ENCODE measurements at regions not wholly inside any gene's neighbourhood (a gene's known extent, or its start where the extent isn't known, plus 50 kb on each side); places are given as distances from the start of the nearest gene placed in this dataset.
"Not testable (repeated sequence)": the region's sequence is repeated elsewhere in the genome, so short reads cannot be mapped to it uniquely, and the experiment has no call there.

DNA sequence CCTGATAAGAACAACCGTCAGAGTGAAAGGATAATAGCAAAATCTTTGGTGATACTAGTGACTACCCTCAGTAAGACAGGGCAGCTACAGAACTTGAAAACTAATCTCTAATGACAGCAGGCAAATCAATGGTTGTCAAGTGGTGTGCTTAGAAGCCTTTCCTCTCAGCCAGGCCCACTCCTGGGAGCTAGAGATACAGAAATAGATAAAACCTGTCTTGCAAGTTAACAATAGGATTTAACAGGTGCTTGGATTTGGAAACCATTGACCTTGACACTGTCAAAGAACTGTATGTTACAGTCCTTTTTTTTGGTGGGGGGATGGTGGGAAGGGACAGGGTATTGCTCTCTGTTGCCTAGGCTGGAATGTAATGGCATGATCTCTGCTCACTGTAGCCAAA lies 118.6 kb downstream of the BASP1 start:
- no peak overlapping the region for H3K4me3 ChIP-seq (ENCODE audit: low read depth, low read length)
- no peak for TF ChIP-seq MYC (IDR thresholded peaks at IDR 0.05; ENCODE audit: low read depth, low read length)
- TF ChIP-seq, protein P1, sequence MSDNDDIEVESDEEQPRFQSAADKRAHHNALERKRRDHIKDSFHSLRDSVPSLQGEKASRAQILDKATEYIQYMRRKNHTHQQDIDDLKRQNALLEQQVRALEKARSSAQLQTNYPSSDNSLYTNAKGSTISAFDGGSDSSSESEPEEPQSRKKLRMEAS (IDR thresholded peaks at IDR 0.05; ENCODE audit: low read depth, low read length) = no peak
- TF ChIP-seq, protein P2, sequence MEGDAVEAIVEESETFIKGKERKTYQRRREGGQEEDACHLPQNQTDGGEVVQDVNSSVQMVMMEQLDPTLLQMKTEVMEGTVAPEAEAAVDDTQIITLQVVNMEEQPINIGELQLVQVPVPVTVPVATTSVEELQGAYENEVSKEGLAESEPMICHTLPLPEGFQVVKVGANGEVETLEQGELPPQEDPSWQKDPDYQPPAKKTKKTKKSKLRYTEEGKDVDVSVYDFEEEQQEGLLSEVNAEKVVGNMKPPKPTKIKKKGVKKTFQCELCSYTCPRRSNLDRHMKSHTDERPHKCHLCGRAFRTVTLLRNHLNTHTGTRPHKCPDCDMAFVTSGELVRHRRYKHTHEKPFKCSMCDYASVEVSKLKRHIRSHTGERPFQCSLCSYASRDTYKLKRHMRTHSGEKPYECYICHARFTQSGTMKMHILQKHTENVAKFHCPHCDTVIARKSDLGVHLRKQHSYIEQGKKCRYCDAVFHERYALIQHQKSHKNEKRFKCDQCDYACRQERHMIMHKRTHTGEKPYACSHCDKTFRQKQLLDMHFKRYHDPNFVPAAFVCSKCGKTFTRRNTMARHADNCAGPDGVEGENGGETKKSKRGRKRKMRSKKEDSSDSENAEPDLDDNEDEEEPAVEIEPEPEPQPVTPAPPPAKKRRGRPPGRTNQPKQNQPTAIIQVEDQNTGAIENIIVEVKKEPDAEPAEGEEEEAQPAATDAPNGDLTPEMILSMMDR (IDR thresholded peaks at IDR 0.05; ENCODE audit: low read depth, low read length) = no peak
- TF ChIP-seq POLR2A (IDR thresholded peaks at IDR 0.05; ENCODE audit: extremely low read depth, insufficient read length) = no peak
- no peak for DNase-seq (ENCODE audit: low read depth)

DNA sequence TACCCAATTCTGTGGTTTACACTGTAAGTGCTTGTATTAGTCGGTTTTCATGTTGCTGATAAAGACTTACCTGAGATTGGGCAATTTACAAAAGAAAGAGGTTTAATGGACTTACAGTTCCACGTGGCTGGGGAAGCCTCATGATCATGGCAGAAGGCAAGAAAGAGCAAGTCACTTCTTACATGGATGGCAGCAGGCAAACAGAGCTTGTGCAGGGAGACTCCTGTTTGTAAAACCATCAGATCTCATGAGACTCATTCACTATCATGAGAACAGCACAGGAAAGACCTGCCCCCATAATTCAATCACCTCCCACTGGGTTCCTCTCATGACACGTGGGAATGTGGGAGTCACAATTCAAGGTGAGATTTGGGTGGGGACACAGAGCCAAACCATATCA lies 119.3 kb downstream of the BASP1 start:
- H3K4me3 ChIP-seq (ENCODE audit: low read depth, low read length); DNase-seq (ENCODE audit: low read depth): not testable (repeated sequence)

DNA sequence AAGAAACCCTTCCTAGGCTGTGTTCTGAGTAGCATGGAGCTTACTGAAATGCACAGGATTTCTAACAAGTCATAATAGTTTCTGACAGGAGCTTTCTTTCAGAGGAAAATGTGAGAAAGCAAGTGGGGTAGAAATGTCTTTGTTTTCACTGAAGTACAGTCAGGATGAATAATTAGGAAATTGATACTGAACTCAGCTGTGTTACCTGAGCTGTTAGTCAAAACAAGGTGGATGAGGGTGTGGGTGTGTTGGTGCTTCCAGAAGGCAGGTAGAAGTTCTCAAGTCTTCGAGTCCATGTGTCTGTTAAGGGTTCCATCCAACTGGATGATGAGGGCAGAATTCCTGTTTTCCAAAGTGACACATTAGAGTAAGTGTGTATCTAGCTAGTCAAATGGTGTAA lies 122.4 kb downstream of the BASP1 start:
- DNase-seq (ENCODE audit: low read depth) = no peak
- H3K4me3 ChIP-seq (ENCODE audit: low read depth, low read length) = no peak overlapping the region
- TF ChIP-seq MYC (IDR thresholded peaks at IDR 0.05; ENCODE audit: low read depth, low read length) = no peak
- TF ChIP-seq, protein P2 (IDR thresholded peaks at IDR 0.05; ENCODE audit: low read depth, low read length) = no peak
- TF ChIP-seq, protein P1 (IDR thresholded peaks at IDR 0.05; ENCODE audit: low read depth, low read length) = no peak
- no peak for TF ChIP-seq POLR2A (IDR thresholded peaks at IDR 0.05; ENCODE audit: extremely low read depth, insufficient read length)

DNA sequence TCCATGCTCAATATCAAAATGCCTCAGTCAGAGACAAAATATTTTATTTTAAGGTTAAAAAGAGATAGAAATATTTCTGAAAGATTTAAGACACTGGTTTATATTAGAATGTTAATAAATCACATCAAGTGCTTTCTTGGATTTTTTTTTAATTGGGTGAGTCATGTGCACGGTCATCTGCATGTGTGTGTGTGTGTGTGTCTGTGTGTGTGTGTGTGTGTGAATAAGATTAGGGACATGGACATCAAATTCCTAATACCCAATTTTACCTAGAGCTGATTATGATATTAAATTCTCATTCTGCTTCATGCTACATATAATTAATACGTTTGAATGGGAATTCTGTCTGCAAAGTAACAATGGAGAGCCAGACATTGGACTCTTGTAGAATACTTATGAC lies 122.9 kb downstream of the BASP1 start:
- no peak for DNase-seq (ENCODE audit: low read depth)
- no peak for TF ChIP-seq MYC (IDR thresholded peaks at IDR 0.05; ENCODE audit: low read depth, low read length)
- TF ChIP-seq, protein P1 (IDR thresholded peaks at IDR 0.05; ENCODE audit: low read depth, low read length) = no peak
- TF ChIP-seq, protein P2 (IDR thresholded peaks at IDR 0.05; ENCODE audit: low read depth, low read length) = no peak
- TF ChIP-seq POLR2A (IDR thresholded peaks at IDR 0.05; ENCODE audit: extremely low read depth, insufficient read length) = no peak
- no peak overlapping the region for H3K4me3 ChIP-seq (ENCODE audit: low read depth, low read length)

DNA sequence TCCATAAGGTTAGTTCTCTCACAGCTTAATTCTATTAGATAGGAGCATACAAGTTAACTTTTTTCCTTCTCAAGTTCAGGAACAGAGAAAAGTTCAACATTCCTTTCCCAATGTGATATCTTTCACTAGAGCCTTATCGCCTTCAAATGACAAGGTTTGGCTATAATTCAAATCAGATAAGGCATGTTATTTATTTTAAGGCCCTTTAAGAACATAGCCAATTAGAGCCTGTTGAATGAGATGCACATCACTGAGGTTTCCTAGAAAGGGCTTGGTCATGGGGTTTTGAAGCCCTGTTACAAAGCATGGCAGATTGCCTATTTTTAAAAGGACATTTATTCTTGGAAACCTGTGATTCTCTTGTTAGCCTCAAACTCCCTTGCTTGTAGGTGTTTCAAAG lies 123.4 kb downstream of the BASP1 start:
- DNase-seq (ENCODE audit: low read depth) = no peak
- TF ChIP-seq POLR2A (IDR thresholded peaks at IDR 0.05; ENCODE audit: extremely low read depth, insufficient read length) = no peak
- TF ChIP-seq MYC (IDR thresholded peaks at IDR 0.05; ENCODE audit: low read depth, low read length) = no peak
- TF ChIP-seq, protein P2 (IDR thresholded peaks at IDR 0.05; ENCODE audit: low read depth, low read length) = no peak
- TF ChIP-seq, protein P1 (IDR thresholded peaks at IDR 0.05; ENCODE audit: low read depth, low read length) = no peak
- H3K4me3 ChIP-seq (ENCODE audit: low read depth, low read length) = no peak overlapping the region

DNA sequence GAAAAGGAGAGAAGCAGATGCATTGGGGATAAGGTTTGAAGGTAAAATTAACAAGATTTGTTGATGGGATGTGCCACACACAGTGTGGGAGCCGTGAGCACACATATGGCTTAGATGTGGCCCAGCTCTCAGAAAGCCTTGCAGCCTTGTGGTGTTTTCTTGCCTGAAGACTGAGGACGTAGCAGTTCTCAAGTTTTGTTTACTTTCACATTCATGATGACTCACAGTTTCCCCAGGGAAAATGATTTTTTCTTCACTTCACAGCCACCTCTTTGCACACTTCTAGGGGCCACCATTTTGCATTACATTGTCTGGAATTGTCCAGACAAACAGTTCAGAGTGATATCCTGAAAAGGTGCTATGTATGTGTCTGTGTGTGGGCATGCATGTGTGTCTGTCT lies 126.2 kb downstream of the BASP1 start:
- TF ChIP-seq POLR2A (IDR thresholded peaks at IDR 0.05; ENCODE audit: extremely low read depth, insufficient read length) (no peak), MYC (IDR thresholded peaks at IDR 0.05; ENCODE audit: low read depth, low read length) (no peak)
- TF ChIP-seq, protein P1 (IDR thresholded peaks at IDR 0.05; ENCODE audit: low read depth, low read length) = no peak
- TF ChIP-seq, protein P2 (IDR thresholded peaks at IDR 0.05; ENCODE audit: low read depth, low read length) = no peak
- DNase-seq (ENCODE audit: low read depth) = peak; percentile 80
- no peak overlapping the region for H3K4me3 ChIP-seq (ENCODE audit: low read depth, low read length)

Measured in NB4 (cell line).